WTC11 (cell line): ENCODE measurements at regions not wholly inside any gene's neighbourhood (a gene's known extent, or its start where the extent isn't known, plus 50 kb on each side); places are given as distances from the start of the nearest gene placed in this dataset.

Source experiments
- CTCF ChIP-seq: fragments of 200-600 bp; IDR thresholded peaks from 2 replicates; pipeline ENCODE4 v1.8.0; 2022; ENCODE audit warnings: antibody characterized with exemption
- ELF4 ChIP-seq: sonication (generic); formaldehyde crosslinking; IDR thresholded peaks from 2 replicates; pipeline ENCODE4 v1.8.1; 2022; ENCODE audit warnings: low read depth, mild to moderate bottlenecking, moderate library complexity, missing genetic modification reagents
- NR1H2 ChIP-seq: sonication (generic); formaldehyde crosslinking; IDR thresholded peaks from 2 replicates; pipeline ENCODE4 v1.9.0; 2021; ENCODE audit warnings: mild to moderate bottlenecking, moderate library complexity, missing genetic modification reagents
- NR3C1 ChIP-seq: sonication (generic); formaldehyde crosslinking; conservative IDR thresholded peaks from 2 replicates; pipeline ENCODE4 v1.8.1; 2023; ENCODE audit warnings: low read depth, mild to moderate bottlenecking, missing genetic modification reagents
- ZBTB43 ChIP-seq: sonication (generic); formaldehyde crosslinking; IDR thresholded peaks from 2 replicates; pipeline ENCODE4 v1.8.1; 2023; ENCODE audit warnings: mild to moderate bottlenecking, missing genetic modification reagents
- TF ChIP-seq, protein P1 (sequence below): sonication (generic); formaldehyde crosslinking; IDR thresholded peaks from 2 replicates; pipeline ENCODE4 v1.8.1; 2023; ENCODE audit warnings: mild to moderate bottlenecking, moderate library complexity, missing genetic modification reagents

DNA sequence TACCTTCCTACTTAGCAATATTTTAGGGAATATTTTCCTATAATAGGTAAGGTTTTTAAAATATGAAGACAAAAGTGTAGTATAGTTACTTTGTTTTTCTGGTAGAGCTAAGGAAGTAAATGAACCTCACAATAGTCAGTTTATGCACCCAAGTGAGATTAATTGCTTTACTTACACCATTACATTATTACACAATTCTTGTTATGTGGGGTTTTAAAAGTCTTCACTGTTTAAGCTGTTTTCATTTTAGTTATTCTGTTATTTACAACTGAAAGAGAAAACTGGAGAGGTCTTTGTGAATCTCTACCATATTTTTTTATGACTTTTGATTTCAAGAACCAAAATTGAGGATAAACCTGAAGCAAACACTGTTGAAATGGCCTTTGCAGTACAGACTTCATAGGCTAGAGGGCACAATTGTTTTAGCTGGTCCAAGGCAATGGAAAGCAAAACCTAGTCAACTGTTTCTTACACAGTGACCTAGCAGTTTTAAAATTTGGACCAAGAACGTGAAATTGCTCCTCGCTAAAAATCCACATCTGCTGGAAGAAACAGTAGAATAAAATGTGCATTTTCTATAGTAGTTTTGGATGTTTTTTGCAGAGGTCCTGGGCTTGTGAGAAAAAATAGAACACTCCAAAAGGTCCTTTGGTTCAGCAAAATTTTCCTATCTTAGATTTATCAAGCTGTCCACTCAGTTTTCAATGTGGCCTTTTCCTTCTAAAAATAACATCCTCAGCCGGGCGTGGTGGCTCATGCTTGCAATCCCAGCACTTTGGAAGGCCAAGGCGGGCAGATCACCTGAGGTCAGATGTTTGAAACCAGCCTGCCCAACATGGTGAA lies 66.4 kb upstream of the FER start:
- no peak for TF ChIP-seq NR1H2 (CRISPR knock-in tag)
- peak; percentile 63 for TF ChIP-seq CTCF
- no peak for TF ChIP-seq ELF4 (CRISPR knock-in tag)
- TF ChIP-seq, protein P1, sequence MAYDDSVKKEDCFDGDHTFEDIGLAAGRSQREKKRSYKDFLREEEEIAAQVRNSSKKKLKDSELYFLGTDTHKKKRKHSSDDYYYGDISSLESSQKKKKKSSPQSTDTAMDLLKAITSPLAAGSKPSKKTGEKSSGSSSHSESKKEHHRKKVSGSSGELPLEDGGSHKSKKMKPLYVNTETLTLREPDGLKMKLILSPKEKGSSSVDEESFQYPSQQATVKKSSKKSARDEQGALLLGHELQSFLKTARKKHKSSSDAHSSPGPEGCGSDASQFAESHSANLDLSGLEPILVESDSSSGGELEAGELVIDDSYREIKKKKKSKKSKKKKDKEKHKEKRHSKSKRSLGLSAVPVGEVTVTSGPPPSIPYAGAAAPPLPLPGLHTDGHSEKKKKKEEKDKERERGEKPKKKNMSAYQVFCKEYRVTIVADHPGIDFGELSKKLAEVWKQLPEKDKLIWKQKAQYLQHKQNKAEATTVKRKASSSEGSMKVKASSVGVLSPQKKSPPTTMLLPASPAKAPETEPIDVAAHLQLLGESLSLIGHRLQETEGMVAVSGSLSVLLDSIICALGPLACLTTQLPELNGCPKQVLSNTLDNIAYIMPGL (CRISPR knock-in tag), result no peak
- TF ChIP-seq NR3C1 (CRISPR knock-in tag), result no peak
- no peak for TF ChIP-seq ZBTB43 (CRISPR knock-in tag)
